HG03571 (cell line): ENCODE measurements at regions not wholly inside any gene's neighbourhood (a gene's known extent, or its start where the extent isn't known, plus 50 kb on each side); places are given as distances from the start of the nearest gene placed in this dataset.

Experiments
- ATAC-seq: cut with Tn5 transposase; IDR thresholded peaks from one replicate; pipeline ENCODE4 v1.9.1; 2021; ENCODE audit not compliant: unreplicated experiment

DNA sequence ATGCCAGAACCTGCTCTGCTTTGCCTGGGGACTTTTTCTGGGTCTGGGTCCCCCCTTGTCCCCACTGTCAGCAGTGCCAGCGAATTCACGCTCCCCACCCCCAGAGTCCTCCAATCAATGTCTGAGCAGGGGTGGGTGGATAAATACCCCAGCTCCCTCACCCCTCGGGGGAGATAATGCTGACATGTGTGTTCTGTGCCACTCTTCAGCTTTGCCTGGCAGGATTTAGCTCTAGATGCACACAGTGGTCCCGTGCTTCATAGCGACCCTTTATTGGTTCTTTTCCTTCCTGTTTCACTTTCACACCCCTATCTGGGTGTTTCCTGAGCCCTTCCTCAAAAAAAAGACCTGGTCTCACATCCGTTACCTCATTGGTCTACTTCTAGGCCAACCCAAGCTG is 277.0 kb downstream of the NPIPA8 start:
- ATAC-seq: no peak

GRCh38 chr16:18059089-18059488 is 277.4 kb downstream of the NPIPA8 start:
- ATAC-seq: no peak

DNA sequence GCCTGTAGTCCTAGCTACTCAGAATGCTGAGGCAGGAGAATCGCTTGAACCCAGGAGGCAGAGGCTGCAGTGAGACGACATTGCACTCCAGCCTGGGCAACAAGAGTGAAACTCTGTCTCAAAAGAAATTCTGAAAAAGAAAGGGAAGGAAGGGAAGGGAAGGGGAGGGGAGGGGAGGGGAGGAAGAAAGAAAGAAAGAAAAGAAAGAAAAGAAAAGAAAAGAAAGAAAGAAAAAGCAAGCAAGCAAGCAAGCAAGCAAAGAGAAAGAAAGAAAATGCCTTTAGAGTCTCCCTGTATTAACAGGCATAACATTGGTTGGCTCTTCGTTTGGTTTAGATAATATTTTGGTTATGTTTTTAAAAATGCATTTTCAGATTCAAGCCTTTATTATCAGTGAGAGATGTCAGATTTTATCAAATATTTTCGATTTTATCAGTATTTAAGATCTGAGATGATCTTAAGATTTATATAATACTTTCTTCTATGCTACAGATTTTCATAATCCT is 281.1 kb downstream of the NPIPA8 start:
- ATAC-seq: no peak

- no peak for ATAC-seq
Observed at GRCh38 chr16:18050777-18051176, 285.8 kb downstream of the NPIPA8 start.

- ATAC-seq: no peak
Observed at GRCh38 chr16:18050234-18050633, 286.3 kb downstream of the NPIPA8 start.

GRCh38 chr16:18049547-18050133 is 286.9 kb downstream of the NPIPA8 start:
- no peak for ATAC-seq

- ATAC-seq: no peak
Observed at GRCh38 chr16:18048853-18049546, 287.5 kb downstream of the NPIPA8 start.

DNA sequence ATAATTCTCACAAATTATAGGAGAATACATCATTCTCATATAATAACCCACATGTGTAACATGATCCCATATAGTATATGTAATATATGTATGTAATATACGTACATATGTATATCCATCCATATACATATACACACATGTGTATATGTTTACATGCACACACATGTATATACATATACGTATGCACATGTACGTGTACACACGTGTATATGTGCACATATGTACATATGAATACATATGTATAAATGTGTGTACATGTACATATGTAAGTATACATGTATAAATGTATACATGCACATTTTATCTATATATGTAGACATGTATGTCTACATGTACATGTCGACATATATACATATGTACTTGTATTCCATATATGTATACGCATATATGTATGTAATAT is 288.8 kb downstream of the NPIPA8 start:
- ATAC-seq: no peak

- ATAC-seq: no peak
Observed at GRCh38 chr16:18045356-18045755, 291.2 kb downstream of the NPIPA8 start.

- ATAC-seq: no peak
Observed at GRCh38 chr16:18041864-18042834, 294.4 kb downstream of the NPIPA8 start.

DNA sequence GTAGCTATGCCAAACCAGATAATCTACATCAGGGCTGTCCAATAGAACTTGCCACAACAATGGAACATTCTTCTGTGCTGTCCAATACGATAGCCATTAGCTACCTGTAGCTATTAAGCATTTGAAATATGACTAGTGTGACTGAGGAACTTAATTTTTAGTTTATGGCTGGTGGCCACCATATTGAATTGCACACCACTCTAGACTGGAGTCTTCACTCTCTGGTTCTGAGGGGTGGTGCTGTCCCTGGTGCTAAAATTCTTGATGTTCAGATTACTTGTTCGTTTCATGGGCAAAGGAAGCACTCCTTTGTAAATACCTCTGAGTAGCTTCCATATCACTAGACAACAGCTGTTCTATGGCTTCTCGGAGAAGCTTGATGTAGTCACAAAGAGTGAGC is 296.6 kb downstream of the NPIPA8 start:
- no peak for ATAC-seq

DNA sequence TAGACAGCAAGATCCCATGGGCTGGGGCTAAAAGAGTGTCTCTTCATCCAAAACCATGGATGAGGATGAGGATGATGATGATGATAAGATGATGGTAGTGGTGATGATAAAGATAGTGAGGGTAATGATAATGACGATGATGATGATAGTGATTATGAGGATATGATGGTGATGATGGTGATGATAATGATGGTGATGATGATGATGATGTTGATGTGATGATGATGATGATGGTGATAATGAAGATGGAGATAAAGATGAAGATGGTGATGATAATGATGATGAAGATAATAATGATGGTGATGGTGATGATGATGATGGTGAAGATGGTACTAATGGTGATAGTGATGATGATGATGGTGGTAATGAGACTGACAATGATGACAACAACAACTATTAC is 299.5 kb downstream of the NPIPA8 start:
- no peak for ATAC-seq

DNA sequence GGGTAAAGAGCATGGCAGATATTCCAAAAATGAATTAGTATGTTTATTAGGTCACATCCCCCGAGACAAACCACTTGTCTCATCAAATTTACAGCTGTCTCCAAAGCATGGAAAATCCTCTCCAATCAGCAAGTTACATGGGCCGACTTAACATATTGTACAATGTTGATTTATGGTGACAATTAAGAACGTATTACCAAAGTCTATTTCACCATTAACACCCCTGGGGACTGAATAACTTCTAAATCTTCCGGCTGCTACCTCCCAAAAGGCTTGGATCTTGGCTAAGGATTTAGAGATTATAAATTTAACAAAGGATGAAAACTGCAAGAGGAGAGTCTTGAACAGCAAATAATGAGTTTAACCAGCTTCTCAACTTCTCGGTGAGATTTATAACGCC is 311.9 kb downstream of the NPIPA8 start:
- no peak for ATAC-seq

DNA sequence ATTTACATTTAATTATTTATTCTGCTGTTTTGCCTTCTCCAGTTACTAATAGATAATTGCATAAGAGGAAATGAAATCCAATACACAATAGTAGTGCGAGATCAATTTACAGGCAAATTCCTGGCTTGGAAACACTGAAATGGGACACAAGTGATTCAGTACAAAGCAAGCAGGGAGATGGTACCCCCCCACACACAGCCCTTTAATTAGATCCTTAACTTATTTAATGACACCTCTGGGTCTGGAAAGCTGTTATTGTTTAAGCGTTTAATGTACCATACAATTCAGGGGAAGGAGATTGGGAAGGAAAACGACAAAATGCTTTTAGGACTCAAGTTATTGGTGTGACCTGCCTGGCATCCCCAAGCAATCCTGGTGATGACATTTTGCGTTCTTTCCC is 318.2 kb downstream of the NPIPA8 start:
- no peak for ATAC-seq

DNA sequence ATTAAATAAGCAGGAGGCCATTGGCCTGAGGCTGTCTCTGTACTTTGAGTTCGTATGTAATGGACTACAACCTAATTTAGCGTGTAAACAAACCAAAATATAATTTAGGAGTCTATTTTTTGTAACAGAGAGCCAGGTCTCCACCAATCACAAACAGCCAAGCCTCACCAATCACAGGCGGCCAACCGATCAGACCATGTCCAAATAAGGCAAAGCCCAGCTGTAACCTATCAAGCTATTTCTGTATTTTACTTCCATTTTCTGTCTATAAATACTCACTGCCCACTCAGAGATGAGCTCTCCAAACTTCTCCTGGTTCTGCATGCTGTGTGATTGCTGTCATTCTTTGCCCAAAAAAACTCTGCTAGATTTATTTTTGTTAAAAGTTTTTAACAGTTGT is 322.7 kb downstream of the NPIPA8 start:
- no peak for ATAC-seq

DNA sequence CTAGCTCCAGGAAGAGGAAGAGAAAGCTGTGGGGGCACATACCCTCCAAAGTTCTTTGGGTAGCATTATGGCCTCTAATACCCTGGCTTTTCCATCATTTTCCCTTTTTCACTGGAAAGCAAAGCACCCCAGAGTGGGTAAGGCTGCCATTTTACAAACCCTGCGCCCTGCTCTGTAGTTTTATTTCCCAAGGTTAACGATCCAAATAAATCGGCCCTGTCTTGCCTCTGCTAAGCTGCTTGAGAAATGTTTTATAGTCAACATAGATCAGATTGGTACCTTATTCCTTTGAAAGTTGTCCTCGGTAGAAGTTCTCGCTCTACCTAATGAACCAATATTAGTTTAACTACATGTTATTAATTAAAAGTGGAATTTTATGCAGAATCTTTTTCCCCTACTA is 328.2 kb downstream of the NPIPA8 start:
- no peak for ATAC-seq

DNA sequence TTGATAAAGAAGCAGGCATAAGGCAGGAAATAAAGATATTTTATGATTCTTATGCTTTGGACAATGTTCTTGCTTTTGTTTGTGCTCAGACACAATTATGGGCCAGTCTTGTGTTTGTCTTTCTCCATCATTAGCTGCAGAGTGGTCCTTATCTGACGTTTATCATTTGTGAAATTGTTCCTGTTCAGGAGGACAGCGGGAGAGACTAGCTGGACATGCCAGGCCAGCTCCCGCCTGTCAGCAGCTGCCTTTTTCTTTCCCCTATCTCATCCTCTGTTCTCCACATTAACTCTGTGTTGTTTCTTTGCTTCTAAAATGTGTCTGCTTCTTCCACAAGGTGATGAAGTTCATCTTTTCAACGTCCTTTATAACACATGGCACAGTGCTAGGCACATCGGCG is 333.5 kb downstream of the NPIPA8 start:
- no peak for ATAC-seq

DNA sequence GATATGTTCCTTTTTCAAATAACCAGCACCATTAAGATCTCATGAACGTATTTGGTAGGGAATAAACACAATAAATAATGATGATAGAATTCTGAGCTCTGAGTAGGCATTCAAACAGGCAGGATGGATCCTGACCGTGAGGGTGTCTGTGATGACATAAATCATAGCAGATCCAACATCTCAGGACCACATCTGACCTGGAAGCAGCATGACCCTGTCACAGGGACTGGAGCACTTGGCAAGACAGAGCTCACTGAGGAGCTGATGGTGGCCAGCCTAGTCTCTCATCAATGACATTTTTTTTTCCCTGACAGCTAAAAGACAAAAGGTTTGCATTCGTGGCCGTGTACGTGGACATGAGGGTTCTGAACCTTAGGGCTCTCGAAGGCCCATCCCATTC is 337.5 kb downstream of the NPIPA8 start:
- no peak for ATAC-seq

- no peak for ATAC-seq
Observed at GRCh38 chr16:17998550-17998949, 338.0 kb downstream of the NPIPA8 start.

GRCh38 chr16:17994027-17994426 is 342.5 kb downstream of the NPIPA8 start:
- no peak for ATAC-seq

DNA sequence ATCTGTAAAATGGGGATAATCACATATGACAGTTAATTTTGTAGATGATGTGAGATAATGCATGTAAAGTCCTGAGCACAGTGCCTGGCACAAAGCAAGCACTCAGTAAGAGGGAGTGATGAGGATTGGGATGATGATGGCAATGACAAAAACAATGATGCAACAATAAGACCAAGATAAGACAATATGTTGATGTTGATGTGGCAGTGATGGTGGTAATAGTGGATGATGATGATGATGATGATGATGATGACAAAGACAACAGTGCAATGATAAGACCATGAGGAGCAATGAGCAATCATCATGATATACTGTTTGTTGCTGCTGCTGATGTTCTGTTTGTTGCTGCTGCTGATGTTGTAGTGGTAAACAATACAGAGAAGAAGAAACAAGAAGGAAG is 344.1 kb downstream of the NPIPA8 start:
- no peak for ATAC-seq

- no peak for ATAC-seq
Observed at GRCh38 chr16:17989255-17989654, 347.3 kb downstream of the NPIPA8 start.
